ENCODE measurements at regions not wholly inside any gene's neighbourhood (a gene's known extent, or its start where the extent isn't known, plus 50 kb on each side); places are given as distances from the start of the nearest gene placed in this dataset.

GRCh38 chr22:48650323-48651035, 1177.2 kb downstream of the BRD1 start:
- TF ChIP-seq, protein P1, sequence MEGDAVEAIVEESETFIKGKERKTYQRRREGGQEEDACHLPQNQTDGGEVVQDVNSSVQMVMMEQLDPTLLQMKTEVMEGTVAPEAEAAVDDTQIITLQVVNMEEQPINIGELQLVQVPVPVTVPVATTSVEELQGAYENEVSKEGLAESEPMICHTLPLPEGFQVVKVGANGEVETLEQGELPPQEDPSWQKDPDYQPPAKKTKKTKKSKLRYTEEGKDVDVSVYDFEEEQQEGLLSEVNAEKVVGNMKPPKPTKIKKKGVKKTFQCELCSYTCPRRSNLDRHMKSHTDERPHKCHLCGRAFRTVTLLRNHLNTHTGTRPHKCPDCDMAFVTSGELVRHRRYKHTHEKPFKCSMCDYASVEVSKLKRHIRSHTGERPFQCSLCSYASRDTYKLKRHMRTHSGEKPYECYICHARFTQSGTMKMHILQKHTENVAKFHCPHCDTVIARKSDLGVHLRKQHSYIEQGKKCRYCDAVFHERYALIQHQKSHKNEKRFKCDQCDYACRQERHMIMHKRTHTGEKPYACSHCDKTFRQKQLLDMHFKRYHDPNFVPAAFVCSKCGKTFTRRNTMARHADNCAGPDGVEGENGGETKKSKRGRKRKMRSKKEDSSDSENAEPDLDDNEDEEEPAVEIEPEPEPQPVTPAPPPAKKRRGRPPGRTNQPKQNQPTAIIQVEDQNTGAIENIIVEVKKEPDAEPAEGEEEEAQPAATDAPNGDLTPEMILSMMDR (IDR thresholded peaks at IDR 0.05; ENCODE audit: insufficient read depth, low read length, poor library complexity, severe bottlenecking) = no peak
- TF ChIP-seq EZH2phosphoT487 (conservative IDR thresholded peaks at IDR 0.05; ENCODE audit: low read length) = no peak
